HG03457 (cell line): ENCODE measurements at regions not wholly inside any gene's neighbourhood (a gene's known extent, or its start where the extent isn't known, plus 50 kb on each side); places are given as distances from the start of the nearest gene placed in this dataset.

Source experiments
- ATAC-seq: cut with Tn5 transposase; IDR thresholded peaks from one replicate; pipeline ENCODE4 v1.9.1; 2021; ENCODE audit warnings: moderate number of reproducible peaks; ENCODE audit not compliant: unreplicated experiment

DNA sequence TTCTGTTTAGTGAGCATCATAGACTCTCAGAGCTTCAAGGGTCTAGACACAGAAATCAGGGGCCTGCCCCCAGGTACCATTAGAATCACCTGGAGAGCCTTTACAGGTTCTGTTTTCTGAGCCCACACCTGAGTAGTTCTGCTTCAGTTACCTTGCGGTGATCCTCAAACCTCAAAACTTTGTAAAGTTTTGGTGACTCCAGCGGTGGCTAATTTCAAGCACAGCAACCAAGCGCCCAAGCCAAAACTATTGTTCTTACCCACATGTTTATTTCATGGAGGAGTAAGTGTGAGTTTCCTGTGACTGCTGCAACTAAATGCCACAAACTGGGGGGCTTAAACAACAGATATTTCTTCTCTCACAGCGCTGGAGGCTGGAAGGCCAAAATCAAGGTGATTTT lies 108.9 kb downstream of the FOXD1 start:
- no peak for ATAC-seq

DNA sequence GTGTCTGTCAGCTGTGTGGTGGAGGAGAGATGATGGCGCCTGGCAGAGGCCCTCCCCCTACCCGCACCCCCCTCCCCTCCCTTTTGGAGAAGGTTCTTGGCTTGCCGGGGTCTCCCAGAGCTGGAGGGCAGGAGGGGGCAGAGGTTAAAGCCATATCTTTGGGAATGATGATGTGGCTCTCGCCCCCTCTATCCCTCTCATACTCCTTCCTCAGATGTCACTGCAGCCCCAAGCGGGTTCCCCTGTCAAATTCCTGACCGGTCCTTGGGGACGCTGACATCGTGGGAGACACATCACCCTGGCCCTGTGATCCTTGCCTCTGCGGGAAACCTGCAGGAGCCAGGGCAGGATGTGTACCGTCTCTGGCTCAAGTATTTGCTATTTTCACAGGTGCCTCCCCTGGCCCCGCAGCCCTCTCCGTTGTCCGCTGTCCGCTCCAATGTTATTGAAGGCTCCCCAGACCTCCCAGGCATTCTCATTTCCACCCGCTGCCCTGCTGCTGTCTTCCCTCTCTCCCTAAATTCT lies 109.5 kb downstream of the FOXD1 start:
- no peak for ATAC-seq

DNA sequence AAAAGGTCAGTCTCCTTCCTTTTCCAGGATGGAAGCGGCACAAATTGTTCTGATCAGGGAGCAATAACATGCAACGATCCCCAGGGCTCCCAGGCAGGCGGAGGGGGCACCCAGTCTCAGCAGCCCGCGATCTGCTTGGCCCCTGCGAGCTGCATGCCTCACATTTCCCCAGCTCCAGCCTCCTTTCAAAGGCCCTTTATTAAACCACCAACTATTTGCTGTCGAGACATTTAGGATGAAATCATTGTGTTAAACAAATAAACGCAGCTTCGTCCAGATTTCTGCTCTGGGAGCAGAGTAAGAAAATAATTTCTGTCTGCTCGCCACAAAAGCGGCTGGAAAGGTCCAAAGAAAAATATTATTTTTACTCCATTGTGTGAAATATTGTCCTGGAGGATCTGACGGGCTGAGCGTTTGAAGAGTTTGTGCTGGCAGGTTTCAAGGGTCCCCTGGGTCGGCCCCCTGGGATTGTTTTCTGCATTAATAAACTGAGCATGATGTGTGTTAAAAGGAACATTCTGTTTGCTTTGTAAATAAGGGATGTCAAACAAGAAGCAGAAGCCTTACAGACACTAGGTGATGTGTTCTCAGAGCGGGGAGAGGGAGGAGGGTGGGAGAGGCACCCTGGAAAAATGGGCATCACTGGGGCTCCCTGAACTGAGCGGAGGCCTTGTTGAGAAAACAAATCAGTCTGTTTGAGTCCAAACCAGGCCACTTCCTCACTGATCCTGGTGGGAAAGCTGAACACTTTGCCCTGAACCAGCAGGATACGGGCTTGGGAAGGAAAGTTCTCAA lies 110.1 kb downstream of the FOXD1 start:
- ATAC-seq = no peak

DNA sequence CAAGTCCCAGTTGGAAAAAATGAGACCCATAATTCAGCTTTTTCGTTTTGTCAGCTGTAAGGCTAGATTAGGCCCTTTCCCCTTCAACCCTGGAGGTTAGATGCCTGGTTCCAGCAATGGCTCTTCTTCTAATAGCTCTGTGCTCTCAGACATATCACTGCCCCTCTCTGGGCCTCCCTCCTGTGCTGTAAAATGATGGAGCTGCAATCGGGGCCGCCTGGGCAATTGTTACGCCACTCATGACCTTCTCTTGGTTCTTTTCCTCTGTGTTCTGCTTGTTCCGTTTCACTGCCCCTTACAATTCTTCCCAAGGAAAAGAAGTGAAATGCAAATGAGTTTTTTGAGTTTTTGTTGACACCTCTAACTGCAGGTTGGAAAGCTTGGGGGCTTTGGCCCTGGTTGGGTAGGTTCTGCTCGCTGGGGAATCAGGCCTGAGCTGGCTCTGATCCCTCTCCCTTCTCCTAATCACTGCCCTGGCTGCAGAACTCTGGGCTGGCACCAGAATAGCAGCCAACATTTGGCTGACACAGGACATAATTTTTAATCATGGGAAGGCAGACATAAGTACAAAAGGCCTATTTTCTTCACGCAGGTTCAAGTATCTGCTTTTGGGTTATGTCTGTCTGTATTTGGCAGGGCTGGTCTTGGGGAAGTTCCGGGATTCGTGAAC lies 110.9 kb downstream of the FOXD1 start:
- ATAC-seq = no peak

DNA sequence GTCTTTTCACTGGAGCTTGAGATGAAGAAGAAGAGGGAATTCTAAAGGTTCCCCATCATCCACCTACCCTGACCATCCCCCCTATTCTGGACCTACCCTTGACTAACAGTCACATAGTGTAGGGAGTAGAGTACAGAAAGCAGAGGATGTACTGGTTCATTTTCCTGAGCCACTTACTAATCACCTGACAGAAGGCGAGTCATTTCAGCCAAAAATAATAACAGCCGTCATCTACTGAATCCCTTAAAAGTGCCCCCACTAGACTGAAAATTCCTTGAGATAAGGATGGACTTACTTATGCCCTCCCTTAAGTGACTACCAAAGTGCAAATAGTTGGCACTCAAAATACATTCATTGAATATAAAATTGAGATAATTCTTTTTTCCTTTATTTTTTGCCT lies 112.2 kb downstream of the FOXD1 start:
- no peak for ATAC-seq

DNA sequence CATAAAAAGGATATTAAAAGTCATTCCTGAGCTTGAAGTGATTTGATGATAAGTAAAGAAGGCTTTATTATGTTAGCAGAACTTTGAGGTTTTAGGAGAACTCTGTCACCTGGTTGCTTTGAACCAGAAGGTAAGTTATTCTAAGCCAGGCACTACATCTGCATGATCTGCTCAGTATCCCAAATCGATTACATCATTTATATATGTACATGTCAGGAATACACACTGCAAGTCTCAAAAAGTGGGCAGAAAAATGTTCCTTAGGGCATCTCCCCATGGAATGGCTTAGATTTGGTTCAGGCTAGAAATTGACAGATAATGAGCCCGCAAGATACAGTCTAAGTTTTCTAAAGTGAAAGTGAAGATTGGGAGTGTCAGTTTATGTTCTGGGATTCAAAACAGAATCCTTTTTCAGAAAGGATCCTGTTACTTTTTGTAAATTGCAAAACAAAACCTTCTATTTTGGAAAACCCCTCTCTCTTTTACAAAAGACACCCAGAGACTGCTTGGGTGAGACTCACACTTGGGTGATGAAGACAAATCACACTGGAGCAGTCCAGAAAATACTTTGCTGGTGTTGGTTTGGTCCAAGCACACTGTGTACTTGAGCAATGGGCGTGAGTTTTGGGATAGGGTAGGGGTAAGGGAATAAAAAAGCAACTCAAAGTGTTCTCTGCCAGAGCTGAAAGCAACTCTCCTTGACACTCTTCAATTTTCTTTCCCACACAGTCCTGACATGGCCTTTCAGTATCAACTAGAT lies 114.5 kb downstream of the FOXD1 start:
- no peak for ATAC-seq

DNA sequence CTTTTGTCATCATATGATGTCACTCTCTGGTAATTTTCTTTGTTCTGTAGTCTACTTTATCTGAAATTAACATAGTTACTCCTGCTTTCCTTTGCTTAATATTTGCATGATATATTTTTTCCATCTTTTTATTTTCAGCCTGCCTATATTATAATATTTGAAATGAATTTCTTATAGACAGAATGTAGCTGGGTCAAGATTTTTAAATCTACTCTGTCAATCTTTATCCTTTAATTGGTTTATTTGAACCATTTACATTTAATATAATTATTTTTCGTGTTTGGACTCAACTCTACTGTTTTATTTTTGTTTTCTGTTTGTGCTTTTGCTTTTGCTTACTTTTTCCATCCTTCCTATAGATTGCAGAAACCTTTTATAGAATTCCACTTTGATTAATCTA lies 118.0 kb downstream of the FOXD1 start:
- no peak for ATAC-seq

DNA sequence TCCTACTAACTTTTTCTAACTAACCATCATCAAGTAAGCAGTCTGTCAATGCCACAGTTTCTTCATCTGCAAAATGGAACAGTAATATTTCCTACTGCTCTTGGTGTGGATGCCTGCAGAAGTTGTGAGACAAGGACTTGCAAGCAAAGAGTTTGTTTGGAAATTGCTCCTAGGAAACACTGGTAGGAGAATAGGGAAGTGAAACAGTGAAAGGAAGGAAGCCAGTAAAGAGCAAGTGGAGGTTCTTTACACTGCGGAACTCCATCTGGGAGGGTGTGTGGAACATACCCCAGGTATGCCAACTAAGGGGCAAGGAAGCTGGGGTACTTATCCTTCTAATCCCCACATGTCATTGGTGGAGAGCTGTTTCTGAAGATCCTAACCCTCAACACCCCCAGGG lies 119.9 kb downstream of the FOXD1 start:
- ATAC-seq = no peak

DNA sequence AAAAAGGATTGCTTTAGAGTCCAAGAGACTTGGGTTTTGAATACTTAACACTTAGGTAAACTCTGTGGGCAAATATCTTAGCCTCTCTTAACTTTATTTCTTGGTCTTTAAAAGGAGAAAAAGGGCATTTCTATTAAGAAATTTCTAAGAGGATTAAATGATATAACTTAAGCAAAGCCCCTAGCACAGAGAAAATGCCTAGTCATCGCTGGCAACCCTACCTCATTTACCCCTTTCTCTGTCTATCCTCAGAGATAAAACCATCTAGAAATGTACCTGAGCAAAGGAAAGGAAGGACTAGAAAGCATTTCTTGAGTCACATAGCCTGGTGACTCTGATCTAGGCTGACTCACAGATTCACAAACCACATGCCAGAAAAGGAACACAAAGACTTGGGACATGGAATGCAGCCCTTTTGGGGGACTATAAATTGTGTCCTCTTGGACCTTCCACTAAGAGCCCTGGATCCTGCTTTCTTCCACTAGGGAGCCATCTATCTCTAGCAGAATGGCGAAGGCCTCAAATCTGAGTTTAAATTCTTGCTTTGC lies 120.6 kb downstream of the FOXD1 start:
- no peak for ATAC-seq

DNA sequence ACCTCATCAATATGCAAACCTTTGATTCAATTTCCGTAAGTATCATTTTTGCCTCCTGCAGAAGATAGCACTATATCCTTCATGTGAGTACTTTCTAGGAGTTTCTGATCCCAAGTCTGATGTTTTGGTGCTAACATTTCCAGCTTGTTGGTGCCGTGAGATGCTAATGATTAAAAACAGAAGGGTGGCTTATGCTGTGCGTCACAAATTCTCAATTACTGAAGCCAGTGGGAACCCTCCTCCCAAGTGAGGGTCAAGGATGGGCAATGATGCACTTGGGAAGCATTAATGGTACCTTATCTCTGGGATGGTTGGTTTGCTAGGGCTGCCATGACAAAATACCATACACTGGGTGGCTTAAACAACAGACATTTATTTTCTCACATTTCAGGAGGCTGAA lies 123.0 kb downstream of the FOXD1 start:
- no peak for ATAC-seq

DNA sequence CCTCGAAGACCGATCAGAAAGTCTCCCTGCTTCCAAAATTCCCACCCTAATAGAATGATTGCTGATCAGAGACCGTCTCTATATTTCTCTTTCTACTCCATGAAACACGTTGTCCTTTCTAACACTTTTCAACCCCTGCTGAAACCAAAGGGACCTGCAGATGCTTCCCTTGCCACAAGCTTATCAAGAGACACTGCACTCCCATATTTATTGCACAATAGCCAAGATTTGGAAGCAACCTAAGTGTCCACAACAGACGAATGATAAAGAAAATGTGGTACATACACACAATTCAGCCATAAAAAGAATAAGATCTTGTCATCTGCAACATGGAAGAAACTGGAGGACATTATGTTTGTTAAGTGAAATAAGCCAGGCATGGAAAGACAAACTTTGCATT lies 125.1 kb downstream of the FOXD1 start:
- ATAC-seq = no peak

DNA sequence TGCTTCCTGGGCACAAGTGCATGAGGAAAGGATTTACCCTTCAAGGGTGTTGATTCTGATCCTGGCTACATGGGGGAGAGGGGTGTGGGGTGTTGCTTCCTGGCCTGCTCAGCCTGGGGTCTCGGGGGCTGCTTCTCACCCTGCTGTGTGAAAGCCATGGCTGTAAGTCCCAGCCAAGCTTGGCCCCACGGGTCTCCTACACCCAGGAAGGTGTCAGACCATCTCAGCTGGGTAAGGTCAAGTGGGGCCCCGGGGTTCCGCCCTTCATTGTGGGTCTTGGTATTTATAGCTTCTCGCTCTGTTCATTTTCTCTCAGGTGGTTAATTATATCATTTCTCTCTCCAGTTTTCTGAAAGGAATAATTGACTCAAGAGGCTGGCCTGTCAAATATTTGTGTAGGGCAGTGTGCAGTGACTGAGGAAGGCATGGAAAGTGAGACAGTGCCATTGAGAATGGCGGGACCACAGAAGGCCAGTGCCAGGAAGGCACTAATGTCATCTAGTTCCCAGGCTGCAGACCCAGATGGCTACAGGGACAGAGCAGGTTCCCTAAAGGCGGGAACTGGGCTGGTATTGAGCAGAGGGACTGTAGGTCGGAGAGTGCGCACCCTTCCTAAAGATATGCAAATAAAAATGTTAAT lies 126.0 kb downstream of the FOXD1 start:
- ATAC-seq = no peak

DNA sequence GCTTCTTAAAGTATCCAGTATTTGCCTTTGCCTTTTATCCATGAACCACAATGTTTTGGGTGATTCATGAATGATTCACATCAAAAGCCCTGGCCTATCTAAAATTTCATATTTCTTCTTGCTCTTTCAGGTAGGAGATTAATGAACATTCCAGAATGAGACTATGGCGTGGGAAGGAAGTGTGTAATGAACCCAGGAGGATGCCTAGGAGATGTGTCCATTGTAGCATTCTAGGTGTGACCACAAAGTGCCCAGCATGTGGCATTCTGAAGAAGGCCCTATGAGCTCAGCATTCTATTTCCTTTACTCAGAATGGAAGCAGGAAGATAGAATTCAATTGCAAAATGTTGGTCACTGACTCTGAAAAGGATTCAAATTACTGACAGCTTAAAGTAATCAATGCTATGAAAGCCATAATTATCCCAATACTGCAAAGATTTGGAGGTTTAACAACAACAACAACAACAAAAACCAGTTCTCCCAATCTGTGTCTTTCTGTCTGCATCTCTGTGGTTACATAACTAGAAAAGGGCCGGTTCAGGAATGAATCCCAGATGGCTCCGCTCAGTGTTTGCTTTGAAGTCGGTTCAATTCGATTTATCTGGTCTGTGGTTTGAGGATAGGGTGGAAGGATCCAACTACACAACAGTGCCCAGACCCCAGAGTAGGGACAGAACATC lies 126.7 kb downstream of the FOXD1 start:
- no peak for ATAC-seq

DNA sequence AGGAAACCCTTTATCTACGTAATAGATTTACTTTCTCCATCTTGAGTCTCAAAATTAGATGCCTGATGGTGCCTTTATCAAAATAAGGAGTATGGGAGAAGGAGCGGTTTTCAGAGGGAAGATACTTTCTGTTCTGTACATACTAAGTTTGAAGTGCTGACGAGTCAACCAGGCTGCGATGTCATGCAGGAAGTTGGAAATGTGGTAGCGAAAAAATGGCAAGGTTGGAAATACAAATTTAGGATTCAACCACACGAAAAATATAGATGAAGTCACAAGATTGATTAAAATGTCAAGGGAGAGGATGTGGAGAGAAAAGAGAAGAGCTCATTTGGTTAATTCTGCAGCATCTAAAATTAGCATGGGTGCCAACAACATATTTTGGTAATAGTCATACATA lies 129.5 kb downstream of the FOXD1 start:
- no peak for ATAC-seq

DNA sequence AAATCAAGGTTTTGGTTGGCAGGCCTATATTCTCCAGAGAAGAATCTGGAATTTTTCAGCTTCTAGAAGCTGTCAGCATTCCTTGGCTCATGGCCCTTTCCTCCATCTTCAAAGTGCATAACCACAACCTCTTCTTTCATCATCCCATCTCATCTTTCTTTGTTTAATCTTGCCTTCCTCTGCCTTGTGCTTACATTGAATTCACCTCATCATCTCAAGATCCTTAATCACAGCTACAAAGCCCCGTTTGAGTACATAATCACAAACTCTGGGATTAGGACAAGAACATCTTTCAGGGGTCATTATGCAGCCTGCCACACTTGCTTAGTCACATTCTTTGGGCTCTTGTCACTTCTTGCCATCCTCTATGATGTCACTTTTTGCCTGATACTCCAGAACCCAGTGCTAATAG lies 130.3 kb downstream of the FOXD1 start:
- ATAC-seq = no peak

DNA sequence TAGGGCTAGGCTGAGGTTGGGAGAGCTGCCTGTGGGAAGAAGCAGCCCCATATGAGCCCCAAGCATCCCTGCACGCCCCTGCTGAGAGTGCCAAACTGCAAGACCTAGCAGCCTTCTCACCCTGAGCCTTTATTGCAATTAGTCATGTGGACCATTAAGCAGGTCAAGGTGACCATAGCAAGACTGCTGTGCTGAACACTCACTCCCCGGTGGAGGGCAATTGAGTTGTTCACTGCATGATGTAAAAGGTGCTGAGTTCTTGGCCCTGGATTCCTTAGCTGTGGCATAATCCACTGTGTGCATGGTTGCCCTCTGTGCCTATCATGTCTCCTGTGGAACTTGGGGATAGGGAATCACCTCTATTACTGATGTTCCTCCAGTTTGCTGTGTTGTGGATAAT lies 131.1 kb downstream of the FOXD1 start:
- ATAC-seq = no peak

DNA sequence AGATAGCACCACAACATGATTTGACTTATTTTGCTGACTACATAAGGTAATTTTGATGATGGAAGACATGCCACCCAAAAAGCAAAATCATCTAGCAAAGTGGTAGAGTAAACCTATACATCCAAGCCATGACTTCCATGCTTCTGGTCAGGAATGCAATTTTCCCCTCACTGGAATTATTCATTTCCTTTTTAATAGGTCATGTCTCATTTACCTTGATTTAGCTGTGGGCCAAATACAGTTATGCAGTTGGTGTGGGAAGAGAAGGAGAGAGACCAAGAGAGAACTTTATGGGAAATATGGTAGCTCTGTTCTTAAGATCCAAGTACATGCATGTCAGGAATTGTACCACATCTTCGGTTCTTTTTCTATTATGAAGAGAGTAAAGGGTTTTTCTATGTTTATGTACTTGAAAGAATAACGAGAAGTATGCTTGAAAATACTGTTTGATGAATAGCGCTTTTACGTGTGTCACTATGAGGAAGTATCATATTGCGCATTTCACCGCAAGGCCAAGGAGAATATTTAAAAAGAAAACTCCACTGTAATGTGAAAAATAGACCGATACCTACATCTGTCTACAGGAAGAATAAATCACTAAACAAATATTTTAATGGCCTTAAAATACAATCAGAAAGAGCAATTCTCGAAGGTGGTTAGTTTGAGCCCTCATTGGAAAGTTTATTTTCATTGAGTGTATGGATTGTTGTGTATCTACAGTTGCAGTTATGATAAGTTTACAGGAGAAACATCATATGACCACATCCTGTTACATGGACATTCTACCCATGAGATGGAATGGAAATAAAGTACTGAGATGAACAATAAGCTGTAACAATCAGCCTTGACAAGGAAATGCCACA lies 134.0 kb downstream of the FOXD1 start:
- no peak for ATAC-seq

DNA sequence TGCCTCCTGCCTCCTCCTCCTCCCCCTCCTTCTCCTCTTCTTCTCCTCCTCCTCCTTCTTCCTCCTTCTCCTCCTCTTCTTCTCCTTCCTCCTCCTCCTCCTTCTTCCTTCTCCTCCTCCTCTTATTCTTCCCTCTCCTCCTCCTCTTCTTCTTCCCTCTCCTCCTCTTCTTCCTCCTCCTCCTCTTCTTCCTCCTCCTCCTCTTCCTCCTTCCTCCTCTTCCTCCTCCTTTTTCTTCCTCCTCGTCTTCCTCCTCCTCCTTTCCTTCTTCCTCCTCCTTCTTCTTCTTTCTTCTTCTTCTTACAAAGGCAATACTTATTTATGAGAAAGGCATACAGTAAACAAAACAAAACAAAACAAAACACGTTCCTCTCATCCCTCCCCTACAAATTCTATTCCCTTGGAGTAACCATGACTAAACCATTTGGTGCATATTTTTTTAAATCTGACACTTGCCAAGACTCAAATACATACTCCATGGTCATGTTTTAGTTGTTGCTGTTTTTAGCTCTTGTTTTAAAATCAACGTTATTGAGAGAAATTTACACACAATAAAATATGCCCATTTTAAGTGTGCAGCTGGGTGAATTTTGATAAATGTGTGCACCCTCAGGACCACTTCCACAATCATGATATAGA lies 135.6 kb downstream of the FOXD1 start:
- no peak for ATAC-seq
